ENCODE measurements at regions not wholly inside any gene's neighbourhood (a gene's known extent, or its start where the extent isn't known, plus 50 kb on each side); places are given as distances from the start of the nearest gene placed in this dataset.

DNA sequence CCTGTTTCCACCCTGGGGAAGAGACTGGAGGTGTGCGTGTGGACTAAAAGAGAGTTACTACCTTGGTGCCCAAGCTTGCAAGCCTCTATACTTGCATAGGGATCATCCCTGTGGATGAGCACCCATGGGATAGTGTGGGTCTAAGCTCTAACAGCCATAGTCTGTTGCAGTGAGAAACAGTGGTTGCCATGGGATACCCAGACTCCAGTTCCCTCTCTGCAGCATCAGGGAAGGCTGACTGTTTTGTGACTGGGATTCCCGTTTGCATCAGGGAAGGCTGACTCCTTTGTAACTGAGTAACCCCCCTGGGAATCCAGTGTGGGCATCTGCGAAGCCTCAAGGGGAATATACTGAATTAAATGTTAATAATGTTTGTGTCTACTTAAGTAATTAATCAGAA lies 196.1 kb downstream of the ZNF621 start:
- in situ Hi-C loops (cut with MboI; ENCODE audit: low sequenced_read_pairs, unreplicated experiment): no loop called here
- DNase-seq (ENCODE audit: low spot score): no peak

DNA sequence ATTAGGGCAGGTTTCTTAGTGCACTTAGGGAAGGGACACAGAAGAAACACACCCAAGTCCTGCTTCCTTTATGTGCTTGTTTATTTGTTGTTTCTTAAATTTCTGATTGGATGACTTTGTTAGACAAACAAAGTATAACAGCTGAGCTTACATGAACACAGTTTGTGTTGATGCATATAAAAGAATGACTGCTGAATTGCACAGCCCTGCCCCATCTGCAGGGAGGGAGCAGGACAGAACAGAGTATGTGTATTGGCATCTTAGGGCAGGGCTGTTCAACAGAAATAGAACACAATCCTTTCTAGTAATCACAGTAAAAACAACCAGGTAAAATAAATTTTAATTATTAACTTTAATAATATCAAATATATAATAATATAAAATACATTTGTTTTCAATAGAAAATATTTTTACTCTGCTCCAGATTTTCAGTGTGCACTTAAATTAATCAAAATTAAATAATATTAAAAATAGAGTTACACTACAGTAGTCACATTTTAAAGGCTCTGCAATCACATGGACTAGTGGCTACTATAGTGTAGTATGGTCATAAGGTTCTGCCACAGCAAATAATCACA lies 198.4 kb downstream of the ZNF621 start:
- TF ChIP-seq, protein P1, sequence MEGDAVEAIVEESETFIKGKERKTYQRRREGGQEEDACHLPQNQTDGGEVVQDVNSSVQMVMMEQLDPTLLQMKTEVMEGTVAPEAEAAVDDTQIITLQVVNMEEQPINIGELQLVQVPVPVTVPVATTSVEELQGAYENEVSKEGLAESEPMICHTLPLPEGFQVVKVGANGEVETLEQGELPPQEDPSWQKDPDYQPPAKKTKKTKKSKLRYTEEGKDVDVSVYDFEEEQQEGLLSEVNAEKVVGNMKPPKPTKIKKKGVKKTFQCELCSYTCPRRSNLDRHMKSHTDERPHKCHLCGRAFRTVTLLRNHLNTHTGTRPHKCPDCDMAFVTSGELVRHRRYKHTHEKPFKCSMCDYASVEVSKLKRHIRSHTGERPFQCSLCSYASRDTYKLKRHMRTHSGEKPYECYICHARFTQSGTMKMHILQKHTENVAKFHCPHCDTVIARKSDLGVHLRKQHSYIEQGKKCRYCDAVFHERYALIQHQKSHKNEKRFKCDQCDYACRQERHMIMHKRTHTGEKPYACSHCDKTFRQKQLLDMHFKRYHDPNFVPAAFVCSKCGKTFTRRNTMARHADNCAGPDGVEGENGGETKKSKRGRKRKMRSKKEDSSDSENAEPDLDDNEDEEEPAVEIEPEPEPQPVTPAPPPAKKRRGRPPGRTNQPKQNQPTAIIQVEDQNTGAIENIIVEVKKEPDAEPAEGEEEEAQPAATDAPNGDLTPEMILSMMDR (IDR thresholded peaks at IDR 0.05; ENCODE audit: borderline replicate concordance, control extremely low read depth, extremely low read depth, insufficient read depth, missing control alignments): no peak
- in situ Hi-C loops (cut with MboI; ENCODE audit: low sequenced_read_pairs, unreplicated experiment): no loop called here
- no peak for DNase-seq (ENCODE audit: low spot score)

More for the DNA sequence above, 196.1 kb downstream of the ZNF621 start:
- TF ChIP-seq, protein P1 (IDR thresholded peaks at IDR 0.05; ENCODE audit: borderline replicate concordance, control extremely low read depth, extremely low read depth, insufficient read depth, missing control alignments): no peak

DNA sequence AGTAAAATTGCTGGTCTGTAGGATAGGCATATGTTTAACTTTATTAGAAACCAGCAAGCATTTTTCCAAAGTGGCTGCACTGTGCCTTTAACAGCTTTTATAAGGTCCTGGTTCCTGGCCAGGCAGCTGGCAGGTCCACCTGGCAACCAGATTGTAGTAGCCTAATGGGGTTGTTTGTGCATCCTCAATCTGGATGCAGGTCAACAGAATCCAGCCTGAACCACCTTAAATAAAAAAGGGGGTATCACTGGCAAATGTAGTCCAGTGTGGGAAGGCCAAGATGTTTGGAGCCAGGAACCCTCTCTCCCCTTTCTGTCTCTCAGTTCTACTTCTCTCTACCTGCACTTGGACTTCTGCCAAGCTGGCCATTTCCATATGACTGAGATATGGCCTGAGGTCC lies 200.3 kb downstream of the ZNF621 start:
- TF ChIP-seq, protein P1 (IDR thresholded peaks at IDR 0.05; ENCODE audit: borderline replicate concordance, control extremely low read depth, extremely low read depth, insufficient read depth, missing control alignments): no peak
- in situ Hi-C loops (cut with MboI; ENCODE audit: low sequenced_read_pairs, unreplicated experiment): no loop called here
- no peak for DNase-seq (ENCODE audit: low spot score)

DNA sequence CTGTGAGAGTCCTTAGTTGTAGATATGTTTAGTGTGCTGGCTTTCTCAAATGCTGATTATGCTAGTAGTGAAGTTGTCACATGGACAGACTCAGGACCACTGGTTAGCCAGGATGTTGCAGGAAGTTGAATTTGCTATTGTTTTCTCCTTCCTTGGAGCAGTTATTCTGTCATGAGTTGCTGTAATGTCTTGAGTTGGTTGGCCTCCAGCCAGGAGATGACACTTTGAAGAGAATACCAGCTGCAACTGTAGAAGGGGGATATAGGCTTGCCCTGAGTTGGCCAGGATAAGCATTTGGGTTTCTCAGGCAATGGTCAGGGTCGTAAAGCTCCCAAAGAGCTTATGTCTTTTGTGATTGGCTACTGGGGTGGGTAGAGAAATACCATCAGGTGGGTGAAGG lies 206.7 kb downstream of the ZNF621 start:
- in situ Hi-C loops (cut with MboI; ENCODE audit: low sequenced_read_pairs, unreplicated experiment): no loop called here
- no peak for DNase-seq (ENCODE audit: low spot score)
- TF ChIP-seq, protein P1 (IDR thresholded peaks at IDR 0.05; ENCODE audit: borderline replicate concordance, control extremely low read depth, extremely low read depth, insufficient read depth, missing control alignments): no peak

DNA sequence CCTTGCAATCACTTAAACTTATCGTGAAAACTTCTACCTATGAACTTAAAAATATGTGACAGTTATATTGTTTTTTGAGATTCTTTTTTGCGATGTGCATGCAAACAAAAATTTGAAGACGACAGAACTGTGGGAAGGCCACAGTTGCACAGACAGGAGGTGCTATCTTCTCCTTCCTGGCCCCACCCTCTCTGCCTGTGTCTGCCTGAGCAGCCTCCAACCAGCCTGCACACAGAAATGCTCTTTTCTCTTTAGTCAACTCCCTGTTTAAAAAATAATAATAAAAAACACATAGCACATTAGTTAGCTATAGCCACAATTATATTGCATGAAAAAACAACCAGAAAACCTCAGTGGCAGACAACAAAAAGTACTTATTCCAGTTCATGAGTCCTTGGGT lies 212.2 kb downstream of the ZNF621 start:
- TF ChIP-seq, protein P1 (IDR thresholded peaks at IDR 0.05; ENCODE audit: borderline replicate concordance, control extremely low read depth, extremely low read depth, insufficient read depth, missing control alignments): no peak
- DNase-seq (ENCODE audit: low spot score): no peak
- in situ Hi-C loops (cut with MboI; ENCODE audit: low sequenced_read_pairs, unreplicated experiment): no loop called here

DNA sequence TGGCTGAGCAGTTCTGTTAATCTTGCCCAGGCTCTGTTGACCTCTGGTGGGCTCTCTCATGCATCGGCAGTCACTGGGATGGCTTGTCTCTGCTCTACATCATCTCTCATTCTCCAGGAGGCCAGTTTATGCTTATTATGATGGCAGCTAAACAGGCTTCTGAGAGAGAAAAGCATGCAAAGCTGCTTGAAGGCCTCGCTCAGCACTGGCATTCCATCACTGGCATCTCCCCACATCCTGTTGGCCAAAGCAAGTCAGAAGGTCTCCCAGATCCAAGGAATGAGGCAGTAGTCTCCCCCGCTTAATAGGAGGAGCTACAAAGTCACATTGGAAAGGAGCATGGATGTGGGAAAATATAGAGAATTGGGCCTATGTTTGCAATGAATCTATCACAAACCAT lies 212.6 kb downstream of the ZNF621 start:
- DNase-seq (ENCODE audit: low spot score): no peak
- TF ChIP-seq, protein P1 (IDR thresholded peaks at IDR 0.05; ENCODE audit: borderline replicate concordance, control extremely low read depth, extremely low read depth, insufficient read depth, missing control alignments): no peak
- in situ Hi-C loops (cut with MboI; ENCODE audit: low sequenced_read_pairs, unreplicated experiment): no loop called here

All from GM13976 (cell line).